ENCODE measurements at regions not wholly inside any gene's neighbourhood (a gene's known extent, or its start where the extent isn't known, plus 50 kb on each side); places are given as distances from the start of the nearest gene placed in this dataset.
"Not testable (repeated sequence)": the region's sequence is repeated elsewhere in the genome, so short reads cannot be mapped to it uniquely, and the experiment has no call there.

GRCh38 chr14:106334428-106335109 is 808.2 kb downstream of the TMEM121 start:
- H3K9me3 ChIP-seq (ENCODE audit: control insufficient read depth in 4 of 4, insufficient read depth in 3 of 4, low read length in 3 of 4); H3K27ac ChIP-seq (ENCODE audit: low read depth in 1 of 2, low read length in 1 of 2); H3K36me3 ChIP-seq (ENCODE audit: control insufficient read depth in 4 of 4, insufficient read depth in 4 of 4, low read length in 4 of 4); H3K4me1 ChIP-seq (ENCODE audit: control insufficient read depth in 5 of 5, insufficient read depth in 5 of 5, low read length in 5 of 5); H3K27me3 ChIP-seq (ENCODE audit: control insufficient read depth in 3 of 3, insufficient read depth in 3 of 3, low read length in 2 of 3); DNase-seq; H3K4me3 ChIP-seq; H3K9ac ChIP-seq (ENCODE audit: insufficient read depth in 1 of 2, low read length in 2 of 2); ATAC-seq (ENCODE audit: insufficient read depth, low FRiP score): not testable (repeated sequence)
- peak; percentile 13 for TF ChIP-seq CTCF (IDR thresholded peaks at IDR 0.05; ENCODE audit: control extremely low read depth, extremely low read depth)
- WGBS, 2 donors: 35 to 38% methylated on average over 12 to 16 of the region's 16 CpGs

GRCh38 chr14:106335110-106335429 is 808.7 kb downstream of the TMEM121 start:
- H3K36me3 ChIP-seq (ENCODE audit: control insufficient read depth in 4 of 4, insufficient read depth in 4 of 4, low read length in 4 of 4); ATAC-seq (ENCODE audit: insufficient read depth, low FRiP score); H3K27me3 ChIP-seq (ENCODE audit: control insufficient read depth in 3 of 3, insufficient read depth in 3 of 3, low read length in 2 of 3); H3K4me1 ChIP-seq (ENCODE audit: control insufficient read depth in 5 of 5, insufficient read depth in 5 of 5, low read length in 5 of 5); H3K9ac ChIP-seq (ENCODE audit: insufficient read depth in 1 of 2, low read length in 2 of 2); H3K9me3 ChIP-seq (ENCODE audit: control insufficient read depth in 4 of 4, insufficient read depth in 3 of 4, low read length in 3 of 4); H3K27ac ChIP-seq (ENCODE audit: low read depth in 1 of 2, low read length in 1 of 2); DNase-seq; H3K4me3 ChIP-seq: not testable (repeated sequence)
- 36 to 46% methylated on average over 5 of the region's 6 CpGs for WGBS, 2 donors

GRCh38 chr14:106338775-106339174 is 812.4 kb downstream of the TMEM121 start:
- WGBS, 2 donors: 46 to 64% methylated on average over 7 to 15 of the region's 15 CpGs
- not testable (repeated sequence) for H3K4me1 ChIP-seq (ENCODE audit: control insufficient read depth in 5 of 5, insufficient read depth in 5 of 5, low read length in 5 of 5); ATAC-seq (ENCODE audit: insufficient read depth, low FRiP score)

GRCh38 chr14:106340658-106341057 is 814.3 kb downstream of the TMEM121 start:
- ATAC-seq (ENCODE audit: insufficient read depth, low FRiP score); H3K9ac ChIP-seq (ENCODE audit: insufficient read depth in 1 of 2, low read length in 2 of 2); H3K4me1 ChIP-seq (ENCODE audit: control insufficient read depth in 5 of 5, insufficient read depth in 5 of 5, low read length in 5 of 5); DNase-seq; H3K9me3 ChIP-seq (ENCODE audit: control insufficient read depth in 4 of 4, insufficient read depth in 3 of 4, low read length in 3 of 4); H3K27me3 ChIP-seq (ENCODE audit: control insufficient read depth in 3 of 3, insufficient read depth in 3 of 3, low read length in 2 of 3); H3K36me3 ChIP-seq (ENCODE audit: control insufficient read depth in 4 of 4, insufficient read depth in 4 of 4, low read length in 4 of 4); H3K4me3 ChIP-seq; H3K27ac ChIP-seq (ENCODE audit: low read depth in 1 of 2, low read length in 1 of 2): not testable (repeated sequence)
- WGBS, 2 donors: 75 to 82% methylated on average over 2 of the region's 4 CpGs

More at GRCh38 chr14:106338775-106339174, 812.4 kb downstream of the TMEM121 start:
- H3K4me3 ChIP-seq; H3K9me3 ChIP-seq (ENCODE audit: control insufficient read depth in 4 of 4, insufficient read depth in 3 of 4, low read length in 3 of 4); H3K27me3 ChIP-seq (ENCODE audit: control insufficient read depth in 3 of 3, insufficient read depth in 3 of 3, low read length in 2 of 3); H3K9ac ChIP-seq (ENCODE audit: insufficient read depth in 1 of 2, low read length in 2 of 2); H3K27ac ChIP-seq (ENCODE audit: low read depth in 1 of 2, low read length in 1 of 2); DNase-seq; H3K36me3 ChIP-seq (ENCODE audit: control insufficient read depth in 4 of 4, insufficient read depth in 4 of 4, low read length in 4 of 4): not testable (repeated sequence)

GRCh38 chr14:106341161-106341560 is 814.8 kb downstream of the TMEM121 start:
- not testable (repeated sequence) for ATAC-seq (ENCODE audit: insufficient read depth, low FRiP score); H3K9ac ChIP-seq (ENCODE audit: insufficient read depth in 1 of 2, low read length in 2 of 2); H3K4me1 ChIP-seq (ENCODE audit: control insufficient read depth in 5 of 5, insufficient read depth in 5 of 5, low read length in 5 of 5); H3K27me3 ChIP-seq (ENCODE audit: control insufficient read depth in 3 of 3, insufficient read depth in 3 of 3, low read length in 2 of 3); H3K9me3 ChIP-seq (ENCODE audit: control insufficient read depth in 4 of 4, insufficient read depth in 3 of 4, low read length in 3 of 4); H3K4me3 ChIP-seq; H3K27ac ChIP-seq (ENCODE audit: low read depth in 1 of 2, low read length in 1 of 2); H3K36me3 ChIP-seq (ENCODE audit: control insufficient read depth in 4 of 4, insufficient read depth in 4 of 4, low read length in 4 of 4); DNase-seq
- WGBS, 2 donors: 63 to 66% methylated on average over 3 to 5 of the region's 5 CpGs
